H1 (cell line): ENCODE measurements at regions not wholly inside any gene's neighbourhood (a gene's known extent, or its start where the extent isn't known, plus 50 kb on each side); places are given as distances from the start of the nearest gene placed in this dataset.

Experiments
- CTCF ChIA-PET: fragments of 300-600 bp; sonication (Branson Sonifier 250); formaldehyde crosslinking; loops from one replicate; lab custom pipeline; 2021; ENCODE audit not compliant: partially characterized antibody; lab: Charles Lee
- POLR2A ChIA-PET: fragments of 300-600 bp; sonication (Branson Sonifier 250); formaldehyde crosslinking; loops from one replicate; lab custom pipeline; 2021; ENCODE audit warnings: inconsistent platforms; ENCODE audit not compliant: partially characterized antibody; lab: Charles Lee
- DNase-seq, 2 experiments: peaks; one replicate each; pipeline versions ENCODE4 v3.0.0 to v3.0.0-alpha.2; 2010 to 2022; ENCODE audit warnings: low spot score in 2 of 2, low read depth in 1 of 2, mixed read lengths in 1 of 2
- FAIRE-seq: peaks from 2 replicates; lab custom pipeline; 2011; peaks lifted over from hg19 to GRCh38; lab: Jason Lieb, UNC
- H2AFZ ChIP-seq: 2 replicates; pipeline ENCODE4 v1.8.1; 2012; ENCODE audit warnings: low read length, inconsistent platforms
- H2AK5ac ChIP-seq: 2 replicates; pipeline ENCODE4 v1.6.1; 2013; ENCODE audit warnings: low read depth, low read length
- H2BK120ac ChIP-seq: replicated peaks from 2 replicates; pipeline ENCODE3; 2013; ENCODE audit warnings: low read depth, low read length, inconsistent platforms
- H2BK12ac ChIP-seq: 2 replicates; pipeline ENCODE4 v1.6.1; 2013; ENCODE audit warnings: low read depth, low read length
- H2BK15ac ChIP-seq: 2 replicates; pipeline ENCODE4 v1.6.1; 2013; ENCODE audit warnings: low read length
- H2BK20ac ChIP-seq: 2 replicates; pipeline ENCODE4 v1.6.1; 2013; ENCODE audit warnings: low read length
- H2BK5ac ChIP-seq: 2 replicates; pipeline ENCODE4 v1.6.1; 2013; ENCODE audit warnings: low read depth, low read length
- H3K14ac ChIP-seq: 2 replicates; pipeline ENCODE4 v1.6.1; 2013; ENCODE audit warnings: inconsistent platforms; ENCODE audit not compliant: insufficient read length
- H3K18ac ChIP-seq: 2 replicates; pipeline ENCODE4 v1.6.1; 2013; ENCODE audit warnings: low read length; ENCODE audit errors: extremely low read depth
- H3K23ac ChIP-seq: 2 replicates; pipeline ENCODE4 v1.6.1; 2013; ENCODE audit warnings: inconsistent platforms; ENCODE audit not compliant: insufficient read length
- H3K23me2 ChIP-seq: 2 replicates; pipeline ENCODE4 v1.6.1; 2013; ENCODE audit warnings: low read depth, low read length
- H3K27ac ChIP-seq: 2 replicates; pipeline ENCODE4 v1.6.1; 2011; ENCODE audit warnings: low read depth, low read length, inconsistent platforms
- H3K27me3 ChIP-seq, 4 experiments: replicated peaks in 1 of 4; 1 replicate in 1 of 4; 2 replicates in 3 of 4; pipeline versions ENCODE4 v1.6.1 to v1.8.1; 2011 to 2013; ENCODE audit warnings: low read length in 3 of 4, mild to moderate bottlenecking in 3 of 4, inconsistent platforms in 2 of 4, mixed read lengths in 2 of 4, moderate library complexity in 1 of 4; ENCODE audit not compliant: control insufficient read depth in 3 of 4, insufficient read depth in 3 of 4; ENCODE audit errors: extremely low read depth in 1 of 4
- H3K36me3 ChIP-seq, 4 experiments: 2 replicates each; pipeline versions ENCODE4 v1.6.1 to v1.8.1; 2011 to 2013; ENCODE audit warnings: mild to moderate bottlenecking in 4 of 4, low read length in 3 of 4, moderate library complexity in 2 of 4, control low read depth in 1 of 4, inconsistent platforms in 1 of 4; ENCODE audit not compliant: insufficient read depth in 4 of 4, control insufficient read depth in 2 of 4
- H3K4ac ChIP-seq: replicated peaks from 2 replicates; pipeline ENCODE3; 2013; ENCODE audit warnings: low read length, low read depth, mixed read lengths, inconsistent platforms; ENCODE audit not compliant: insufficient read length
- H3K4me1 ChIP-seq, 4 experiments: replicated peaks in 1 of 4; 1 replicate in 1 of 4; 2 replicates in 3 of 4; pipeline versions ENCODE4 v1.6.1 to v1.8.1; 2011 to 2013; ENCODE audit warnings: low read length in 3 of 4, inconsistent platforms in 2 of 4, mixed read lengths in 1 of 4; ENCODE audit not compliant: insufficient read depth in 4 of 4, control insufficient read depth in 3 of 4
- H3K4me2 ChIP-seq, 2 experiments: 2 replicates each; pipeline versions ENCODE4 v1.6.1 to v1.8.1; 2011 to 2013; ENCODE audit warnings: low read depth in 2 of 2, low read length in 2 of 2, control low read depth in 1 of 2, inconsistent platforms in 1 of 2, mild to moderate bottlenecking in 1 of 2; ENCODE audit not compliant: insufficient read depth in 1 of 2
- H3K4me3 ChIP-seq, 4 experiments: fragments of 200-600, 300-600 bp in 1 of 4; sonication (generic), shearing (Covaris generic), sonication (Bioruptor Twin) in 1 of 4; 2 replicates each; pipeline versions ENCODE4 v1.5.1 to v1.8.1; 2011 to 2016; ENCODE audit warnings: low read length in 4 of 4, low read depth in 3 of 4, control low read depth in 2 of 4, inconsistent platforms in 2 of 4, mild to moderate bottlenecking in 2 of 4, mixed read lengths in 1 of 4, moderate library complexity in 1 of 4; ENCODE audit not compliant: insufficient read depth in 2 of 4; ENCODE audit errors: extremely low read depth in 1 of 4
- H3K56ac ChIP-seq: replicated peaks from 2 replicates; pipeline ENCODE3; 2013; ENCODE audit warnings: low read depth, mild to moderate bottlenecking, mixed read lengths, low read length, inconsistent platforms; ENCODE audit not compliant: insufficient read length
- H3K79me1 ChIP-seq: 2 replicates; pipeline ENCODE4 v1.6.1; 2013; ENCODE audit warnings: low read depth, low read length, control low read depth
- H3K79me2 ChIP-seq, 2 experiments: 2 replicates each; pipeline versions ENCODE4 v1.6.1 to v1.8.1; 2012 to 2013; ENCODE audit warnings: low read length in 2 of 2, mild to moderate bottlenecking in 2 of 2, inconsistent platforms in 1 of 2; ENCODE audit not compliant: insufficient read depth in 2 of 2, control insufficient read depth in 1 of 2
- H3K9ac ChIP-seq, 4 experiments: replicated peaks in 1 of 4; 1 replicate in 1 of 4; 2 replicates in 3 of 4; pipeline versions ENCODE4 v1.6.1 to v1.8.1; 2011 to 2013; ENCODE audit warnings: low read depth in 3 of 4, low read length in 3 of 4, control low read depth in 2 of 4, mild to moderate bottlenecking in 2 of 4, moderate library complexity in 2 of 4, inconsistent platforms in 1 of 4; ENCODE audit errors: extremely low read depth in 1 of 4
- H3K9me3 ChIP-seq, 2 experiments: 2 replicates each; pipeline versions ENCODE4 v1.6.1 to v1.8.1; 2012 to 2013; ENCODE audit warnings: mild to moderate bottlenecking in 2 of 2, moderate library complexity in 2 of 2, control low read depth in 1 of 2, inconsistent platforms in 1 of 2, low read depth in 1 of 2, low read length in 1 of 2, mixed read lengths in 1 of 2; ENCODE audit not compliant: insufficient read depth in 2 of 2
- H4K20me1 ChIP-seq, 2 experiments: replicated peaks in 1 of 2; 2 replicates each; pipeline versions ENCODE3 to v1.8.1; 2011 to 2013; ENCODE audit warnings: inconsistent platforms in 2 of 2, low read length in 2 of 2, mild to moderate bottlenecking in 1 of 2; ENCODE audit not compliant: insufficient read depth in 2 of 2, control insufficient read depth in 1 of 2
- H4K5ac ChIP-seq: 2 replicates; pipeline ENCODE4 v1.6.1; 2013; ENCODE audit warnings: low read length, low read depth, mixed read lengths, inconsistent platforms; ENCODE audit not compliant: insufficient read length
- H4K8ac ChIP-seq: 2 replicates; pipeline ENCODE4 v1.8.0; 2013; ENCODE audit warnings: mild to moderate bottlenecking, moderate library complexity, low read length, inconsistent platforms; ENCODE audit not compliant: insufficient read depth; ENCODE audit errors: extremely low read depth
- H4K91ac ChIP-seq: replicated peaks from 2 replicates; pipeline ENCODE3; 2013; ENCODE audit warnings: low read length, mixed read lengths, inconsistent platforms; ENCODE audit not compliant: insufficient read length
- GTF2F1 ChIP-seq: IDR thresholded peaks from 2 replicates; pipeline ENCODE4 v1.6.1; 2012; ENCODE audit warnings: low read depth, low read length, improper control_type of control experiment, borderline replicate concordance
- HDAC2 ChIP-seq, 2 experiments: fragments of 300-600 bp in 1 of 2; sonication (generic) in 1 of 2; IDR thresholded peaks; 2 replicates each; pipeline ENCODE4 v1.6.1; 2011 to 2012; ENCODE audit warnings: low read depth in 2 of 2, low read length in 2 of 2, mild to moderate bottlenecking in 2 of 2, moderate library complexity in 2 of 2, borderline replicate concordance in 1 of 2, inconsistent platforms in 1 of 2
- JUN ChIP-seq: IDR thresholded peaks from 2 replicates; pipeline ENCODE4 v1.6.1; 2011; ENCODE audit warnings: low read depth, mild to moderate bottlenecking, improper control_type of control experiment, low read length
- MAFK ChIP-seq: IDR thresholded peaks from 2 replicates; pipeline ENCODE4 v1.6.1; 2012; ENCODE audit warnings: low read depth, mild to moderate bottlenecking, improper control_type of control experiment, low read length
- SIN3A ChIP-seq, 2 experiments: IDR thresholded peaks in 1 of 2; conservative IDR thresholded peaks in 1 of 2; 2 replicates each; pipeline ENCODE4 v1.6.1; 2011 to 2012; ENCODE audit warnings: low read length in 2 of 2, improper control_type of control experiment in 1 of 2, low read depth in 1 of 2, mild to moderate bottlenecking in 1 of 2
- YY1 ChIP-seq: IDR thresholded peaks from 2 replicates; pipeline ENCODE4 v1.6.1; 2011; ENCODE audit warnings: low read depth, mild to moderate bottlenecking, low read length
- WGBS, 2 experiments: shearing (Covaris generic) in 1 of 2; methylation state at CpG; one replicate each; pipeline versions ENCODE4 v1.1.6 to v1.1.7; 2013 to 2015; ENCODE audit warnings: low lambda C conversion rate in 2 of 2, mixed read lengths in 2 of 2, inconsistent platforms in 1 of 2, low coverage in 1 of 2, missing lambda C conversion rate in 1 of 2; ENCODE audit not compliant: insufficient replicate concordance in 2 of 2, insufficient coverage in 1 of 2, insufficient read length in 1 of 2; ENCODE audit errors: extremely low coverage in 1 of 2, missing lambda C conversion rate in 1 of 2; 5-methylcytosine and 5-hydroxymethylcytosine counted together

- no peaks in the 10 kb centered on the region for H3K36me3 ChIP-seq
- no peak overlapping the region for H2BK5ac ChIP-seq
- no peaks in the 10 kb centered on the region for H3K23me2 ChIP-seq
- H3K27ac ChIP-seq, result no peak overlapping the region
- H3K4me1 ChIP-seq, result peaks cover 0 to 5% (median 2%) of the 10 kb centered on the region in 4 experiments; a peak in 3 of 7 replicates
- H3K23ac ChIP-seq, result no peak overlapping the region
- WGBS, 2 experiments, result 94% methylated on average over 3 of the region's 3 CpGs; no CpG with 5 or more reads in 1 of the 2 experiments
- CTCF ChIA-PET, result no interaction called here
- POLR2A ChIA-PET, result no interaction called here
- no peak overlapping the region for H3K4ac ChIP-seq
- FAIRE-seq, result no peak
- no peak overlapping the region for H2AFZ ChIP-seq
- H4K20me1 ChIP-seq, result no peaks in the 10 kb centered on the region
- DNase-seq, result no peak
- H3K9ac ChIP-seq, result no peak overlapping the region
- no peak overlapping the region for H2AK5ac ChIP-seq
- no peaks in the 10 kb centered on the region for H3K79me1 ChIP-seq
- no peak overlapping the region for H2BK15ac ChIP-seq
- H2BK120ac ChIP-seq, result no peak overlapping the region
- no peak for TF ChIP-seq HDAC2 (IDR thresholded peaks at IDR 0.05; ENCODE audit: borderline replicate concordance in 1 of 2, low read depth in 2 of 2, low read length in 2 of 2)
- TF ChIP-seq YY1, result no peak
- TF ChIP-seq JUN, result no peak
- no peak for TF ChIP-seq GTF2F1
- no peak for TF ChIP-seq MAFK
- no peak for TF ChIP-seq SIN3A (conservative IDR thresholded peaks at IDR 0.05 in 1 of 2, IDR thresholded peaks at IDR 0.05 in 1 of 2; ENCODE audit: low read depth in 1 of 2, low read length in 2 of 2)
- H3K4me2 ChIP-seq, result no peak overlapping the region
- H3K14ac ChIP-seq, result no peak overlapping the region
- H4K5ac ChIP-seq, result no peak overlapping the region
- H3K9me3 ChIP-seq, result no peaks in the 10 kb centered on the region
- no peak overlapping the region for H4K91ac ChIP-seq
- H3K79me2 ChIP-seq, result no peaks in the 10 kb centered on the region
- no peak overlapping the region for H2BK12ac ChIP-seq
- no peak overlapping the region for H3K56ac ChIP-seq
- no peak overlapping the region for H3K4me3 ChIP-seq
- no peak overlapping the region for H2BK20ac ChIP-seq
- H3K27me3 ChIP-seq, result no peaks in the 10 kb centered on the region
- H3K18ac ChIP-seq, result no peak overlapping the region
- H4K8ac ChIP-seq, result no peak overlapping the region
Observed at GRCh38 chr16:6274351-6274750, 1058.3 kb upstream of the RBFOX1 start.
